Hematopoietic multipotent progenitor cell treated with erythropoietin and hydrocortisone succinate and interleukin-3 and kit ligand, for 6 days (in vitro differentiated cells): ENCODE measurements at regions not wholly inside any gene's neighbourhood (a gene's known extent, or its start where the extent isn't known, plus 50 kb on each side); places are given as distances from the start of the nearest gene placed in this dataset.
"Not testable (repeated sequence)": the region's sequence is repeated elsewhere in the genome, so short reads cannot be mapped to it uniquely, and the experiment has no call there.

Source experiments
- DNase-seq: peaks from one replicate; pipeline ENCODE4 v3.0.0-alpha.2; 2015

- no peak for DNase-seq
These were observed 50.6 kb upstream of the SLC44A3 start for GRCh38 chr1:94769551-94769950.

- DNase-seq = no peak
These were observed 52.1 kb upstream of the SLC44A3 start for GRCh38 chr1:94768036-94768435.

- no peak for DNase-seq
These were observed 54.2 kb upstream of the SLC44A3 start for GRCh38 chr1:94765958-94766357.

- DNase-seq = no peak
These were observed 61.0 kb upstream of the SLC44A3 start for GRCh38 chr1:94759188-94759587.

GRCh38 chr1:94757931-94758330 lies 62.2 kb upstream of the SLC44A3 start:
- no peak for DNase-seq

GRCh38 chr1:94755675-94756074 lies 64.5 kb upstream of the SLC44A3 start:
- DNase-seq = peak; percentile 95

- DNase-seq = not testable (repeated sequence)
These were observed 65.1 kb upstream of the SLC44A3 start for GRCh38 chr1:94755016-94755415.

GRCh38 chr1:94754570-94754969 lies 65.6 kb upstream of the SLC44A3 start:
- DNase-seq = no peak

GRCh38 chr1:94754095-94754494 lies 66.1 kb upstream of the SLC44A3 start:
- DNase-seq = no peak

- no peak for DNase-seq
These were observed 66.8 kb upstream of the SLC44A3 start for GRCh38 chr1:94753171-94753972.

GRCh38 chr1:94751483-94751882 lies 68.7 kb upstream of the SLC44A3 start:
- DNase-seq = not testable (repeated sequence)

- no peak for DNase-seq
These were observed 73.3 kb upstream of the SLC44A3 start for GRCh38 chr1:94746635-94747525.

GRCh38 chr1:94745742-94746141 lies 74.4 kb upstream of the SLC44A3 start:
- DNase-seq = no peak

GRCh38 chr1:94743862-94744261 lies 76.3 kb upstream of the SLC44A3 start:
- DNase-seq = no peak

- DNase-seq = no peak
These were observed 78.2 kb upstream of the SLC44A3 start for GRCh38 chr1:94741996-94742395.

GRCh38 chr1:94741510-94741909 lies 78.6 kb upstream of the SLC44A3 start:
- DNase-seq = peak; percentile 31

GRCh38 chr1:94739521-94740061 lies 80.6 kb upstream of the SLC44A3 start:
- no peak for DNase-seq

- DNase-seq = no peak
These were observed 81.8 kb upstream of the SLC44A3 start for GRCh38 chr1:94738371-94738770.

GRCh38 chr1:94737124-94737998 lies 82.8 kb upstream of the SLC44A3 start:
- DNase-seq = peak; percentile 80

- no peak for DNase-seq
These were observed 83.6 kb upstream of the SLC44A3 start for GRCh38 chr1:94736549-94736948.

- DNase-seq = no peak
These were observed 84.1 kb upstream of the SLC44A3 start for GRCh38 chr1:94736073-94736472.
